ENCODE measurements at regions not wholly inside any gene's neighbourhood (a gene's known extent, or its start where the extent isn't known, plus 50 kb on each side); places are given as distances from the start of the nearest gene placed in this dataset.

DNA sequence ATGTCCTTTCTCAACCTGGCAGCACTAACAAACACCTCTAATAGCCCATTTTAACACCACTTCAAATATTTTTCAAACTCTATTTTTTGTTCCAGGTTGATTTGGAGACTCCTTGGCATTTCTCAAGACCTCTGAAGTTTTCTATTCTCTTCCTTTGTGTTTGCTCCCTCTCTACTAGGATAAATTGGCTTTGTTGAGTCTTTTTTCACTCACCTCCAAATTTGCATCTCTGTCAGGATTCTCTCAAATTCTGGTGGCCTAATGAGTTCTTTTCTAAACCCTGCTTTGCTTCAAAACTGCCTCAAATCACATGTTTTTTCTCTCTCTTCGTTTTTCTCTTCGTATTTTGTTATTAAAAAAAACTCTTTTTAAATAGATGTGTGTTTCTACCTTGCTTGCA lies 582.2 kb upstream of the ADGRL4 start:
- Histone ChIP-seq H3K9me3 (ENCODE audit: control insufficient read depth, low read length) (no peaks in the 10 kb centered on the region), H3K36me3 (ENCODE audit: control insufficient read depth, insufficient read depth, low read length) (no peaks in the 10 kb centered on the region), H3K4me1 (ENCODE audit: control insufficient read depth, insufficient read depth, low read length, poor library complexity, severe bottlenecking) (no peaks in the 10 kb centered on the region), H3K27ac (ENCODE audit: low read depth, low read length, severe bottlenecking) (no peak overlapping the region), H3K4me3 (ENCODE audit: extremely low read depth, insufficient read depth, low read length, poor library complexity, severe bottlenecking) (no peak overlapping the region)
- WGBS, 2 experiments (ENCODE audit: insufficient coverage in 2 of 2), result no CpG with 5 or more reads among the region's 2 CpGs

DNA sequence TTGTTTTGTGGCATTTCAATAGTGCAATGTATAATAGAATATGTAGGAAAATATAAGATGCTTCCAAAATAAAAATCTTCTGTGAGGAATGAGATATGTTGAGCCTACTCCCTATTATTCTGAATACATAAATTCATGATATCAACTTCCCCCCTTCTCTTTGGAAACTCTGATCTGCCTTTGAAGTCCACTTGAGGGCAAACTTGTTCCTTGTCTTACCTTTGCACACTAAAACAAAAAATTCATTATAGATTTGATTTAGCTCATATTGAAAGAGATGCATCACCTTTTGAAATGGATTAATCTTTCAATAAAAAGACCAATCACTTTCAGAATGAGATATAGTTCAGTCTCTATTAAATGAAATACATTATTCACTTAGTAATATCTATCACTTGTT lies 580.7 kb upstream of the ADGRL4 start:
- no peaks in the 10 kb centered on the region for H3K4me1 ChIP-seq (ENCODE audit: control insufficient read depth, insufficient read depth, low read length, poor library complexity, severe bottlenecking)
- no peaks in the 10 kb centered on the region for H3K9me3 ChIP-seq (ENCODE audit: control insufficient read depth, low read length)

DNA sequence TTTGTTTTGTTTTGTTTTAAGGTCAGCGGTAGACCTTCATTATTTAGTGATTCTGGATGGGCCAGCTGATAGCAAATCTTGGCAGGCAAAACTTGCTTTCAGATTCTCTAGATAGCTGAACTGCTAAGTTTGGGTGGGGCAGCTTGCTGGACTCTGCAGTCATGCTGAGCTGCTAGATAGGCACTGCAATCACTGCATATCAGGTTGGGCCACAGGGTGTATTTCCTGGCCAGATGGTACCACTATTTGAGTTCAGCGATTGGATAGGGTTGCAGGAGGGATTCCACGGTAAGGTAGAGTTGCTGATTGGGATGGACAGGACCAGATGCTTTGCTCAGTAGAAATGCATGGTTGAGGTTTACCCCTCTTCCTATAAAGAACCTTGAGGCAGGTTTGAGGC lies 579.3 kb upstream of the ADGRL4 start:
- Histone ChIP-seq H3K4me3 (ENCODE audit: extremely low read depth, insufficient read depth, low read length, poor library complexity, severe bottlenecking) (no peak overlapping the region), H3K4me1 (ENCODE audit: control insufficient read depth, insufficient read depth, low read length, poor library complexity, severe bottlenecking) (no peaks in the 10 kb centered on the region), H3K9me3 (ENCODE audit: control insufficient read depth, low read length) (no peaks in the 10 kb centered on the region), H3K27ac (ENCODE audit: low read depth, low read length, severe bottlenecking) (no peak overlapping the region), H3K36me3 (ENCODE audit: control insufficient read depth, insufficient read depth, low read length) (no peaks in the 10 kb centered on the region)
- 87 to 100% methylated on average over 1 to 3 of the region's 3 CpGs for WGBS, 2 experiments (ENCODE audit: insufficient coverage in 2 of 2)

More for the DNA sequence above, 580.7 kb upstream of the ADGRL4 start:
- Histone ChIP-seq H3K27ac (ENCODE audit: low read depth, low read length, severe bottlenecking) (no peak overlapping the region), H3K36me3 (ENCODE audit: control insufficient read depth, insufficient read depth, low read length) (no peaks in the 10 kb centered on the region), H3K4me3 (ENCODE audit: extremely low read depth, insufficient read depth, low read length, poor library complexity, severe bottlenecking) (no peak overlapping the region)

DNA sequence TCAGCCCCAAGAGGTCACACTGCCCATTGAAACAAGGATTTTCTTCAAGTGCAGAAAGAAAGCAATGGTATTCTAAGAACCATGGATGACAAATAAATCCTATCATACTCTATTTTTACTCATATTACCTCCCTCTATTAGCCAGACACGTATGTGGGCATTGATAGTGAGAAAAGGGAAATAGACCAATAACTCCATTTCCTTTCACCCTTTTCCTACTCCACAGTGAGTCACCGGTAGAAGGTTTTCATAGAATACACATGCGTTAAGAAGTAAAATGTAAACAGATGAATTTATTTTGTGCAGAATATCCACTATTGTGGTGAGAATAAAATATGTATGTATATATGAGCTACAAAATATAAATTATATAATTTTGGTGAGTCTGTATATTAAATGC lies 568.9 kb upstream of the ADGRL4 start:
- Histone ChIP-seq H3K27ac (ENCODE audit: low read depth, low read length, severe bottlenecking) (no peak overlapping the region), H3K36me3 (ENCODE audit: control insufficient read depth, insufficient read depth, low read length) (no peaks in the 10 kb centered on the region), H3K9me3 (ENCODE audit: control insufficient read depth, low read length) (no peaks in the 10 kb centered on the region), H3K4me1 (ENCODE audit: control insufficient read depth, insufficient read depth, low read length, poor library complexity, severe bottlenecking) (no peaks in the 10 kb centered on the region), H3K4me3 (ENCODE audit: extremely low read depth, insufficient read depth, low read length, poor library complexity, severe bottlenecking) (no peak overlapping the region)
- no CpG with 5 or more reads among the region's 3 CpGs for WGBS, 2 experiments (ENCODE audit: insufficient coverage in 2 of 2)

DNA sequence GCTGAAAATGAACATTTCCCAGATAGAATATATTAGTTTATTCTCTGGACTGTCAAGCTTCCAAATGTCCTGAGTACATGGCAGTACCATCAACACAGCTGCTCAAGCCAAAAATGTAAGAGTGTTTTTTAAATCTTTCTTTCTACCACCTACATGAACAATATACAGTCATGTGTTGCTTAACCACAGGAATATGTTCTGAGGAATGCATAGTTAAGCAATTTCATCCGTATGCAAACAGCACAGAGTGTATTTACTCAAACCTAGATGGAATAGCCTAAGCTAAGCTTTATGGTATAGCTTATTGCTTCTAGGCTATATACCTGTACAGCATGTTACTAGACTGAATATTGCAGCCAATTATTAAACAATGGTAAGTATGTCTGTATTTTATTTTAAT lies 561.9 kb upstream of the ADGRL4 start:
- Histone ChIP-seq H3K27ac (ENCODE audit: low read depth, low read length, severe bottlenecking) (no peak overlapping the region), H3K4me3 (ENCODE audit: extremely low read depth, insufficient read depth, low read length, poor library complexity, severe bottlenecking) (no peak overlapping the region), H3K4me1 (ENCODE audit: control insufficient read depth, insufficient read depth, low read length, poor library complexity, severe bottlenecking) (no peaks in the 10 kb centered on the region), H3K9me3 (ENCODE audit: control insufficient read depth, low read length) (no peaks in the 10 kb centered on the region), H3K36me3 (ENCODE audit: control insufficient read depth, insufficient read depth, low read length) (no peaks in the 10 kb centered on the region)
- no CpG with 5 or more reads among the region's 1 CpG for WGBS, 2 experiments (ENCODE audit: insufficient coverage in 2 of 2)

DNA sequence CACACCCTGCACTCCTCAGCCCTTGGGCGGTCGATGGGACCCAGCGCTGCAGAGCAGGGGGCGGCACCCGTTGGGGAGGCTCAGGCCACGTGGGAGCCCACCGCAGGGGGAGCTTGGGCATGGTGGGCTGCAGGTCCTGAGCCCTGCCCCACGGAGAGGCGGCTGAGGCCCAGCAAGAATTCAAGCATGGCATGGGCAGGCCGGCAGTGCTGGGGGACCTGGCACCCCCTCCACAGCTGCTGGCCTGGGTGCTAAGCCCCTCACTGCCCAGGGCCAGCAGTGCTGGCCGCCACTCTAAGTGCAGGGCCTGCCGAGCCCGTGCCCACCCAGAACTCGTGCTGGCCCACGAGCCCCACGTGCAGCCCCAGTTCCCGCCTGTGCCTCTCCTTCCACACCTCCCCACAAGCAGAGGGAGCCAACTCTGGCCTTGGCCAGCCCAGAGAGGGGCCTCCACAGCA lies 555.0 kb upstream of the ADGRL4 start:
- Histone ChIP-seq H3K4me1 (ENCODE audit: control insufficient read depth, insufficient read depth, low read length, poor library complexity, severe bottlenecking) (no peaks in the 10 kb centered on the region), H3K27ac (ENCODE audit: low read depth, low read length, severe bottlenecking) (no peak overlapping the region), H3K36me3 (ENCODE audit: control insufficient read depth, insufficient read depth, low read length) (no peaks in the 10 kb centered on the region), H3K4me3 (ENCODE audit: extremely low read depth, insufficient read depth, low read length, poor library complexity, severe bottlenecking) (no peak overlapping the region), H3K9me3 (ENCODE audit: control insufficient read depth, low read length) (no peaks in the 10 kb centered on the region)
- 87 to 93% methylated on average over 6 to 14 of the region's 17 CpGs for WGBS, 2 experiments (ENCODE audit: insufficient coverage in 2 of 2)

DNA sequence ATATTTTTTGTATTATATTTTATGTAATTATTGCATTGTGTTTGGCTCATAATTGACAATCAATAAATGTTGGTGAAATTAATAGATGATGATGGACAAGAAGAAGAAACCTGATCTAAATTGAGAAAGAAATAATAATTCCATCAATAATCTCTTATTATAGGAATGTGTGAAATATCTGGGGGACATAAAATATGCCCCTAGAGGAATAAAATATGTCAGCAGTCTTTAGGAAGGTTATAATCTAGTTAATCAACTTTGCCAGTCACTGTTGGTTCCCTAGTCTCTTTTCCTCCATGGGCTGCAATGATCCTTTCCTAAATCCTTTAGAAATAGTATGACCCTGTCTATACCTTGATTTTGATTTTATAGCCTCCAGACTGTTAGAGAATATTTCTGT lies 549.7 kb upstream of the ADGRL4 start:
- H3K4me3 ChIP-seq (ENCODE audit: extremely low read depth, insufficient read depth, low read length, poor library complexity, severe bottlenecking), result no peak overlapping the region
- no peaks in the 10 kb centered on the region for H3K36me3 ChIP-seq (ENCODE audit: control insufficient read depth, insufficient read depth, low read length)
- H3K27ac ChIP-seq (ENCODE audit: low read depth, low read length, severe bottlenecking), result no peak overlapping the region
- no peaks in the 10 kb centered on the region for H3K4me1 ChIP-seq (ENCODE audit: control insufficient read depth, insufficient read depth, low read length, poor library complexity, severe bottlenecking)
- no peaks in the 10 kb centered on the region for H3K9me3 ChIP-seq (ENCODE audit: control insufficient read depth, low read length)

DNA sequence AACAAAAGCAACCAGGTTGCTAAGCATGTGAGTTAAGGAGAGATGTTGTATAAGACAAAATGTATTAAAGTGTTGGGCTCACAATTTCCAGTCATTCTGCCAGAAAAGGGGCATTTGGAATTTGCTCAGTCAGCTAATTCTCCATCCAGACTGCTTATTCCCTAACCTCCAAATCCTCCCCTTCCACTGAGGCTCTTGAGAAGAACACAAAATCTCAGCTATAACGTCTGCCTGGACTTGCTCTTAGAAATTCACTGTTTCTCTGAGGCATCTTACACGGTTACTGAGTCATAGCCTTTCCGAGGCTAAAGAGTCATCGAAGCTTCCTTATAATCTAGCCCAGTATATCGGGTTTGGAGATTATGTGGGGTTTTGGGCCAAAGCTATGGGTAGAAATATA lies 548.2 kb upstream of the ADGRL4 start:
- WGBS, 2 experiments (ENCODE audit: insufficient coverage in 2 of 2), result 71 to 100% methylated on average over 1 to 2 of the region's 5 CpGs
- no peaks in the 10 kb centered on the region for H3K9me3 ChIP-seq (ENCODE audit: control insufficient read depth, low read length)
- no peaks in the 10 kb centered on the region for H3K4me1 ChIP-seq (ENCODE audit: control insufficient read depth, insufficient read depth, low read length, poor library complexity, severe bottlenecking)
- no peak overlapping the region for H3K4me3 ChIP-seq (ENCODE audit: extremely low read depth, insufficient read depth, low read length, poor library complexity, severe bottlenecking)
- no peak overlapping the region for H3K27ac ChIP-seq (ENCODE audit: low read depth, low read length, severe bottlenecking)
- no peaks in the 10 kb centered on the region for H3K36me3 ChIP-seq (ENCODE audit: control insufficient read depth, insufficient read depth, low read length)

DNA sequence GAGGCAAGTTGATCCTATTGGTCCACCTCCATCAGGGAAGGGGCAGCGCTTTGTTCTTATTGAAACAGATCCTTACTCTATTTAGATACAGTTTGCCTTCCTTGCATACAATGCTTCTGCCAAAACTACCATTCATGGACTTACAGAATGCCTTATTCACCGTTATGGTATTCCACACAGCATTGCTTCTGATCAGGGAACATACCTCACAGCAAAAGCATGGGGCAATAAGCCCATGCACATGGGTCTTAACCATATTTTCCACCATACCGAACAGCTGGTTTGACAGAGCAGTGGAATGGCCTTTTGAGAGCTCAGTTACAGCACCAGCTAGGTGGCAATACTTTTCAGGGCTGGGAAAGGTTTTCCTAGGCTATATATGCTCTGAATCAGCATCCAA lies 544.8 kb upstream of the ADGRL4 start:
- Histone ChIP-seq H3K9me3 (ENCODE audit: control insufficient read depth, low read length) (no peaks in the 10 kb centered on the region), H3K27ac (ENCODE audit: low read depth, low read length, severe bottlenecking) (no peak overlapping the region), H3K4me1 (ENCODE audit: control insufficient read depth, insufficient read depth, low read length, poor library complexity, severe bottlenecking) (no peaks in the 10 kb centered on the region), H3K4me3 (ENCODE audit: extremely low read depth, insufficient read depth, low read length, poor library complexity, severe bottlenecking) (no peak overlapping the region), H3K36me3 (ENCODE audit: control insufficient read depth, insufficient read depth, low read length) (no peaks in the 10 kb centered on the region)
- 64 to 94% methylated on average over 2 to 3 of the region's 3 CpGs for WGBS, 2 experiments (ENCODE audit: insufficient coverage in 2 of 2)

DNA sequence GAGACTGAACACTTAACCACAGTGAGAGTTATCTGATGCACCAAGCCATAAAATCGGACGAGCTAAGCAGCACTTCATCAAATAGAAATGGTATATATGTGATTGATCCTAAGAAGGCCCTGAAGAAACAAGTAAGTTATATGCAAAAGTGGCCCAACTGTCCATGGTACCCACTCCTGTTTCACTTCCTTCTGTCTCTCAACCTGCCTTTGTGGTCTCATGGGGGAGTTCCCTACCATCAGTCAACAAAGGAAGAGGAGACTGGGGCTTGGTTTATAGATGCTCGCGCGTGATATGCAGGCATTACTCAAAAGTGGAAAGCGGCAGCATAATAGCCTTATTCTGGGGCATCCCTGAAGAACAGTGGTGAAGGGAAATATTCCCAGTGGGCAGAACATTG lies 543.9 kb upstream of the ADGRL4 start:
- H3K9me3 ChIP-seq (ENCODE audit: control insufficient read depth, low read length), result no peaks in the 10 kb centered on the region
- peaks cover 3% of the 10 kb centered on the region for H3K4me1 ChIP-seq (ENCODE audit: control insufficient read depth, insufficient read depth, low read length, poor library complexity, severe bottlenecking)
- 100% methylated on average over 1 of the region's 6 CpGs; no CpG with 5 or more reads in 1 of the 2 experiments for WGBS, 2 experiments (ENCODE audit: insufficient coverage in 2 of 2)
- H3K36me3 ChIP-seq (ENCODE audit: control insufficient read depth, insufficient read depth, low read length), result no peaks in the 10 kb centered on the region
- no peak overlapping the region for H3K27ac ChIP-seq (ENCODE audit: low read depth, low read length, severe bottlenecking)
- H3K4me3 ChIP-seq (ENCODE audit: extremely low read depth, insufficient read depth, low read length, poor library complexity, severe bottlenecking), result no peak overlapping the region

DNA sequence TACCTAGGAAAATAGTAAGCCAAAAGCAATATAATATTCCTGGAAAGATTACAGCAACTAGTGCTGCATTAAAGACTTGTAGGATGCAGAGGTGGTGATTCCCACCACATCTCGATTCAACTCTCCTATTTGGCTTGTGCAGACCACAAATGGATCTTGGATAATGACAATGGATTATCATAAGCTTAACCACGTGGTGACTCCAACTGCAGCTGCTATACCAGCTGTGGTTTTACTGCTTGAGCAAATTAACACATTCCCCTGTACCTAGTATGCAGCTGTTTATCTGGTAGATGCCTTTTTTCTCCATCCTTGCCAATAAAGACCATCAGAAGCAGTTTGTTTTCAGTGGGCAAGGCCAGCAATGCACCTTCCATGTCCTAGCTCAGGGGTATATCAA lies 542.7 kb upstream of the ADGRL4 start:
- WGBS, 2 experiments (ENCODE audit: insufficient coverage in 2 of 2), result 64 to 83% methylated on average over 1 to 2 of the region's 2 CpGs
- Histone ChIP-seq H3K4me3 (ENCODE audit: extremely low read depth, insufficient read depth, low read length, poor library complexity, severe bottlenecking) (no peak overlapping the region), H3K4me1 (ENCODE audit: control insufficient read depth, insufficient read depth, low read length, poor library complexity, severe bottlenecking) (peaks cover 3% of the 10 kb centered on the region), H3K27ac (ENCODE audit: low read depth, low read length, severe bottlenecking) (no peak overlapping the region), H3K9me3 (ENCODE audit: control insufficient read depth, low read length) (no peaks in the 10 kb centered on the region), H3K36me3 (ENCODE audit: control insufficient read depth, insufficient read depth, low read length) (no peaks in the 10 kb centered on the region)

DNA sequence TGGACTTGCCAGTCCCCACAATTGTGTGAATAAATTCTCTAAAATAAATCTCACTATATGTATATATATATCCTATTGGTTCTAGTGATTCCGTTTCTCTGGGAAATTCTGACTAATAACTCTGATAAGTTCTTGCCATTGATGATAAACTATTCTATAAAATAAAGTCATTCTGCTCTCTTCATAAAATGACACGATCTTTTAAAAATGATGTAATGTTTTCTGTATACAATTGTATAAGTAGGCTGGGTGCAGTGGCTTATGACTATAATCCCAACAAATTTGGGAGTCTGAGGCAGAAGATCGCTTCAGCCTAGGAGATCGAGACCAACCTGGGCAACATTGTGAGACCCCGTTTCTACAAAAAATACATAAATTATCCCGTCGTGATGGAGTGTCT lies 541.0 kb upstream of the ADGRL4 start:
- Histone ChIP-seq H3K9me3 (ENCODE audit: control insufficient read depth, low read length) (no peaks in the 10 kb centered on the region), H3K36me3 (ENCODE audit: control insufficient read depth, insufficient read depth, low read length) (no peaks in the 10 kb centered on the region), H3K4me3 (ENCODE audit: extremely low read depth, insufficient read depth, low read length, poor library complexity, severe bottlenecking) (no peak overlapping the region), H3K27ac (ENCODE audit: low read depth, low read length, severe bottlenecking) (no peak overlapping the region), H3K4me1 (ENCODE audit: control insufficient read depth, insufficient read depth, low read length, poor library complexity, severe bottlenecking) (peaks cover 3% of the 10 kb centered on the region)
- 100% methylated on average over 1 to 3 of the region's 7 CpGs for WGBS, 2 experiments (ENCODE audit: insufficient coverage in 2 of 2)
